GM23338 (cell line): ENCODE measurements at regions not wholly inside any gene's neighbourhood (a gene's known extent, or its start where the extent isn't known, plus 50 kb on each side); places are given as distances from the start of the nearest gene placed in this dataset.

ENCODE experiments used
- ATAC-seq: fragments of 200-7000 bp; cut with Tn5 transposase; 3 replicates; pipeline ENCODE4 v1.9.1; 2020
- DNase-seq: peaks from one replicate; pipeline ENCODE4 v3.0.0-alpha.2; 2015; ENCODE audit warnings: low spot score
- H2AFZ ChIP-seq: fragments of 200-600 bp; sonication (generic); 2 replicates; pipeline ENCODE4 v1.8.0; 2016; ENCODE audit warnings: antibody characterized with exemption, mild to moderate bottlenecking, moderate library complexity
- H3F3A ChIP-seq: fragments of 200-600 bp; sonication (generic); replicated peaks from 2 replicates; pipeline ENCODE4 v1.8.0; 2017; ENCODE audit warnings: antibody characterized with exemption, mixed run types, low read depth
- H3K27ac ChIP-seq: fragments of 200-600 bp; sonication (generic); 2 replicates; pipeline ENCODE4 v1.6.1; 2016; ENCODE audit warnings: low read depth
- H3K27me3 ChIP-seq: fragments of 200-600 bp; sonication (generic); 2 replicates; pipeline ENCODE4 v1.8.0; 2016; ENCODE audit warnings: mild to moderate bottlenecking, mixed run types, moderate library complexity; ENCODE audit not compliant: insufficient read depth
- H3K36me3 ChIP-seq: fragments of 200-600 bp; sonication (generic); 2 replicates; pipeline ENCODE4 v1.8.0; 2016; ENCODE audit warnings: mild to moderate bottlenecking; ENCODE audit not compliant: insufficient read depth
- H3K4me1 ChIP-seq: fragments of 200-600 bp; sonication (generic); 2 replicates; pipeline ENCODE4 v1.8.0; 2016; ENCODE audit warnings: mild to moderate bottlenecking, moderate library complexity; ENCODE audit not compliant: insufficient read depth
- H3K4me2 ChIP-seq: fragments of 200-600 bp; sonication (generic); 2 replicates; pipeline ENCODE4 v1.7.1; 2017; ENCODE audit warnings: mixed run types
- H3K4me3 ChIP-seq: fragments of 200-600 bp; sonication (generic); 2 replicates; pipeline ENCODE4 v1.6.1; 2016; ENCODE audit warnings: mixed run types
- H3K79me2 ChIP-seq: fragments of 200-600 bp; sonication (generic); replicated peaks from 2 replicates; pipeline ENCODE4 v1.8.0; 2017; ENCODE audit warnings: mild to moderate bottlenecking; ENCODE audit not compliant: insufficient read depth
- H3K9me2 ChIP-seq: fragments of 200-600 bp; sonication (generic); 2 replicates; pipeline ENCODE4 v1.8.0; 2017; ENCODE audit not compliant: insufficient read depth
- H4K20me1 ChIP-seq: fragments of 200-600 bp; sonication (generic); replicated peaks from 2 replicates; pipeline ENCODE4 v1.8.0; 2017; ENCODE audit warnings: mild to moderate bottlenecking; ENCODE audit not compliant: insufficient read depth
- H3K27ac Mint-ChIP-seq: 2 replicates; pipeline ENCODE4 v1.8.0; 2020; ENCODE audit warnings: inconsistent platforms, mild to moderate bottlenecking, moderate library complexity, mixed read lengths
- H3K27me3 Mint-ChIP-seq: 3 replicates; pipeline ENCODE4 v1.8.0; 2022; ENCODE audit warnings: low read depth, mild to moderate bottlenecking, moderate library complexity, mixed read lengths, inconsistent platforms; ENCODE audit not compliant: insufficient read depth, poor library complexity
- H3K36me3 Mint-ChIP-seq: 3 replicates; pipeline ENCODE4 v1.8.0; 2021; ENCODE audit warnings: low read depth, mild to moderate bottlenecking, inconsistent platforms, moderate library complexity, mixed read lengths
- H3K4me1 Mint-ChIP-seq: 3 replicates; pipeline ENCODE4 v1.8.0; 2020; ENCODE audit warnings: mild to moderate bottlenecking, inconsistent platforms, mixed read lengths
- H3K4me3 Mint-ChIP-seq: 3 replicates; pipeline ENCODE4 v1.8.0; 2021; ENCODE audit warnings: moderate library complexity, mild to moderate bottlenecking, inconsistent platforms, mixed read lengths
- H3K9me3 Mint-ChIP-seq: 3 replicates; pipeline ENCODE4 v1.8.0; 2020; ENCODE audit warnings: moderate library complexity, mild to moderate bottlenecking, inconsistent platforms, mixed read lengths
- CREB1 ChIP-seq: fragments of 250-450 bp; sonication (Bioruptor Pico); IDR thresholded peaks from 2 replicates; pipeline ENCODE4 v1.5.0; 2020; ENCODE audit warnings: low read depth, mild to moderate bottlenecking, moderate library complexity
- CTCF ChIP-seq, 2 experiments: fragments of 200-600 bp in 1 of 2; sonication (generic) in 1 of 2; conservative IDR thresholded peaks; 2 replicates each; pipeline versions ENCODE4 v1.5.1 to v1.6.1; 2016 to 2017; ENCODE audit warnings: antibody characterized with exemption in 2 of 2, low read depth in 2 of 2, mild to moderate bottlenecking in 2 of 2, moderate library complexity in 1 of 2
- ETS1 ChIP-seq: IDR thresholded peaks from 2 replicates; pipeline ENCODE4 v1.6.1; 2016; ENCODE audit warnings: antibody characterized with exemption
- EZH2 ChIP-seq: fragments of 200-600 bp; sonication (generic); IDR thresholded peaks from one replicate; pipeline ENCODE4 v1.8.0; 2017; ENCODE audit warnings: antibody characterized with exemption, mild to moderate bottlenecking, low read depth; ENCODE audit not compliant: unreplicated experiment
- EZH2phosphoT487 ChIP-seq: fragments of 200-600 bp; sonication (generic); IDR thresholded peaks from one replicate; pipeline ENCODE4 v1.8.1; 2018; ENCODE audit warnings: antibody characterized with exemption; ENCODE audit not compliant: unreplicated experiment
- JUNB ChIP-seq: IDR thresholded peaks from one replicate; pipeline ENCODE4 v1.6.1; 2016; ENCODE audit warnings: antibody characterized with exemption; ENCODE audit not compliant: unreplicated experiment
- NANOG ChIP-seq: IDR thresholded peaks from 2 replicates; pipeline ENCODE4 v1.6.1; 2016; ENCODE audit warnings: antibody characterized with exemption, borderline replicate concordance
- POLR2AphosphoS5 ChIP-seq: IDR thresholded peaks from 2 replicates; pipeline ENCODE4 v1.6.1; 2016; ENCODE audit warnings: antibody characterized with exemption, low read depth
- REST ChIP-seq: IDR thresholded peaks from one replicate; pipeline ENCODE4 v1.6.1; 2018; ENCODE audit warnings: antibody characterized with exemption; ENCODE audit not compliant: unreplicated experiment
- STAT1 ChIP-seq: IDR thresholded peaks from one replicate; pipeline ENCODE4 v1.6.1; 2016; ENCODE audit warnings: antibody characterized with exemption; ENCODE audit not compliant: unreplicated experiment
- ZNF114 ChIP-seq: fragments of 250-450 bp; sonication (Bioruptor Pico); IDR thresholded peaks from 2 replicates; pipeline ENCODE4 v1.5.0; 2020; ENCODE audit warnings: mild to moderate bottlenecking, moderate library complexity
- ZNF331 ChIP-seq: fragments of 250-450 bp; sonication (Bioruptor Pico); IDR thresholded peaks from 2 replicates; pipeline ENCODE4 v1.5.0; 2020; ENCODE audit warnings: low read depth, mild to moderate bottlenecking, moderate library complexity
- TF ChIP-seq, protein P1 (sequence below): fragments of 250-450 bp; sonication (Bioruptor Pico); IDR thresholded peaks from 2 replicates; pipeline ENCODE4 v1.5.0; 2020; ENCODE audit warnings: mild to moderate bottlenecking, moderate library complexity

- no peaks in the 10 kb centered on the region; the same call in 2 of the 3 replicates for H3K4me1 Mint-ChIP-seq
- H3K4me3 Mint-ChIP-seq: no peak overlapping the region
- no peak overlapping the region for H3K4me2 ChIP-seq
- H3K9me2 ChIP-seq: no peaks in the 10 kb centered on the region
- no peaks in the 10 kb centered on the region for H3F3A ChIP-seq
- no peaks in the 10 kb centered on the region for H3K27me3 ChIP-seq
- H3K9me3 Mint-ChIP-seq: no peaks in the 10 kb centered on the region
- H3K36me3 ChIP-seq: no peaks in the 10 kb centered on the region
- no peaks in the 10 kb centered on the region for H4K20me1 ChIP-seq
- ATAC-seq: no peak
- H3K36me3 Mint-ChIP-seq: no peaks in the 10 kb centered on the region
- no peaks in the 10 kb centered on the region for H3K79me2 ChIP-seq
- H3K4me3 ChIP-seq: no peak overlapping the region
- H3K4me1 ChIP-seq: no peaks in the 10 kb centered on the region
- H3K27me3 Mint-ChIP-seq: no peaks in the 10 kb centered on the region
- no peak for TF ChIP-seq CREB1 (CRISPR knock-in tag)
- TF ChIP-seq JUNB: no peak
- TF ChIP-seq, protein P1, sequence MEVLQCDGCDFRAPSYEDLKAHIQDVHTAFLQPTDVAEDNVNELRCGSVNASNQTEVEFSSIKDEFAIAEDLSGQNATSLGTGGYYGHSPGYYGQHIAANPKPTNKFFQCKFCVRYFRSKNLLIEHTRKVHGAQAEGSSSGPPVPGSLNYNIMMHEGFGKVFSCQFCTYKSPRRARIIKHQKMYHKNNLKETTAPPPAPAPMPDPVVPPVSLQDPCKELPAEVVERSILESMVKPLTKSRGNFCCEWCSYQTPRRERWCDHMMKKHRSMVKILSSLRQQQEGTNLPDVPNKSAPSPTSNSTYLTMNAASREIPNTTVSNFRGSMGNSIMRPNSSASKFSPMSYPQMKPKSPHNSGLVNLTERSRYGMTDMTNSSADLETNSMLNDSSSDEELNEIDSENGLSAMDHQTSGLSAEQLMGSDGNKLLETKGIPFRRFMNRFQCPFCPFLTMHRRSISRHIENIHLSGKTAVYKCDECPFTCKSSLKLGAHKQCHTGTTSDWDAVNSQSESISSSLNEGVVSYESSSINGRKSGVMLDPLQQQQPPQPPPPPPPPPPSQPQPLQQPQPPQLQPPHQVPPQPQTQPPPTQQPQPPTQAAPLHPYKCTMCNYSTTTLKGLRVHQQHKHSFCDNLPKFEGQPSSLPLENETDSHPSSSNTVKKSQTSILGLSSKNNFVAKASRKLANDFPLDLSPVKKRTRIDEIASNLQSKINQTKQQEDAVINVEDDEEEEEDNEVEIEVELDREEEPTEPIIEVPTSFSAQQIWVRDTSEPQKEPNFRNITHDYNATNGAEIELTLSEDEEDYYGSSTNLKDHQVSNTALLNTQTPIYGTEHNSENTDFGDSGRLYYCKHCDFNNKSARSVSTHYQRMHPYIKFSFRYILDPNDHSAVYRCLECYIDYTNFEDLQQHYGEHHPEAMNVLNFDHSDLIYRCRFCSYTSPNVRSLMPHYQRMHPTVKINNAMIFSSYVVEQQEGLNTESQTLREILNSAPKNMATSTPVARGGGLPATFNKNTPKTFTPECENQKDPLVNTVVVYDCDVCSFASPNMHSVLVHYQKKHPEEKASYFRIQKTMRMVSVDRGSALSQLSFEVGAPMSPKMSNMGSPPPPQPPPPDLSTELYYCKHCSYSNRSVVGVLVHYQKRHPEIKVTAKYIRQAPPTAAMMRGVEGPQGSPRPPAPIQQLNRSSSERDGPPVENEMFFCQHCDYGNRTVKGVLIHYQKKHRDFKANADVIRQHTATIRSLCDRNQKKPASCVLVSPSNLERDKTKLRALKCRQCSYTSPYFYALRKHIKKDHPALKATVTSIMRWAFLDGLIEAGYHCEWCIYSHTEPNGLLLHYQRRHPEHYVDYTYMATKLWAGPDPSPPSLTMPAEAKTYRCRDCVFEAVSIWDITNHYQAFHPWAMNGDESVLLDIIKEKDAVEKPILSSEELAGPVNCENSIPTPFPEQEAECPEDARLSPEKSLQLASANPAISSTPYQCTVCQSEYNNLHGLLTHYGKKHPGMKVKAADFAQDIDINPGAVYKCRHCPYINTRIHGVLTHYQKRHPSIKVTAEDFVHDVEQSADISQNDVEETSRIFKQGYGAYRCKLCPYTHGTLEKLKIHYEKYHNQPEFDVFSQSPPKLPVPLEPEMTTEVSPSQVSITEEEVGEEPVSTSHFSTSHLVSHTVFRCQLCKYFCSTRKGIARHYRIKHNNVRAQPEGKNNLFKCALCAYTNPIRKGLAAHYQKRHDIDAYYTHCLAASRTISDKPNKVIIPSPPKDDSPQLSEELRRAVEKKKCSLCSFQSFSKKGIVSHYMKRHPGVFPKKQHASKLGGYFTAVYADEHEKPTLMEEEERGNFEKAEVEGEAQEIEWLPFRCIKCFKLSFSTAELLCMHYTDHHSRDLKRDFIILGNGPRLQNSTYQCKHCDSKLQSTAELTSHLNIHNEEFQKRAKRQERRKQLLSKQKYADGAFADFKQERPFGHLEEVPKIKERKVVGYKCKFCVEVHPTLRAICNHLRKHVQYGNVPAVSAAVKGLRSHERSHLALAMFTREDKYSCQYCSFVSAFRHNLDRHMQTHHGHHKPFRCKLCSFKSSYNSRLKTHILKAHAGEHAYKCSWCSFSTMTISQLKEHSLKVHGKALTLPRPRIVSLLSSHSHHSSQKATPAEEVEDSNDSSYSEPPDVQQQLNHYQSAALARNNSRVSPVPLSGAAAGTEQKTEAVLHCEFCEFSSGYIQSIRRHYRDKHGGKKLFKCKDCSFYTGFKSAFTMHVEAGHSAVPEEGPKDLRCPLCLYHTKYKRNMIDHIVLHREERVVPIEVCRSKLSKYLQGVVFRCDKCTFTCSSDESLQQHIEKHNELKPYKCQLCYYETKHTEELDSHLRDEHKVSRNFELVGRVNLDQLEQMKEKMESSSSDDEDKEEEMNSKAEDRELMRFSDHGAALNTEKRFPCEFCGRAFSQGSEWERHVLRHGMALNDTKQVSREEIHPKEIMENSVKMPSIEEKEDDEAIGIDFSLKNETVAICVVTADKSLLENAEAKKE (CRISPR knock-in tag): no peak
- TF ChIP-seq CTCF (conservative IDR thresholded peaks at IDR 0.05; ENCODE audit: low read depth in 2 of 2): no peak
- TF ChIP-seq STAT1: no peak
- no peak for TF ChIP-seq ETS1
- TF ChIP-seq ZNF114 (CRISPR knock-in tag): no peak
- TF ChIP-seq NANOG: no peak
- no peak for TF ChIP-seq REST
- TF ChIP-seq EZH2: no peak
- TF ChIP-seq ZNF331 (CRISPR knock-in tag): no peak
- no peak for TF ChIP-seq EZH2phosphoT487
- no peak for TF ChIP-seq POLR2AphosphoS5
- H3K27ac ChIP-seq: no peak overlapping the region
- H3K27ac Mint-ChIP-seq: no peak overlapping the region; the same call in 1 of the 2 replicates
- DNase-seq: no peak
- H2AFZ ChIP-seq: peak overlapping the region; percentile 8; the same call in 1 of the 2 replicates
Observed at GRCh38 chr12:86663173-86663572, 407.0 kb upstream of the MGAT4C start.
